ENCODE measurements at regions not wholly inside any gene's neighbourhood (a gene's known extent, or its start where the extent isn't known, plus 50 kb on each side); places are given as distances from the start of the nearest gene placed in this dataset.

DNA sequence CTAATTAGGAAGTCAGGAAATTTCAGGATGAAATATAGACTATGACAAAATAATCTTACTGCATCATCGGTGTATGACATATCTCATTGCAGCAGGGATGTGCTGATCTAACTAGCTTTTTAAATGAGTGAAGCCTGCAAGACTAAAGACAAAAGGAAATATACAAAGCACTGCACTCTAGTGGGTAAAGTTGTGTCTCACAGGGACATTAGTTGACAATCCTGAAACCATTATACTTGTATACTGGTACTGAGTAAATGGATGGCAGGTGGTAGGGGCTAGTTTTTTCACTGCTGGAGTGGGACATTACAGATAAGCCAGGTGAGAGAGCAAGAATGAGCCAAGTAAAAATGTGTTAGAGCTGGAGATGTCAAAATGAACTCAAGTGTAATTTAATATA, 317.5 kb upstream of the RAB6C start:
- peak; percentile 72 for TF ChIP-seq CTCF (conservative IDR thresholded peaks at IDR 0.05)
- H3K27ac ChIP-seq: no peak overlapping the region

GRCh38 chr2:129667577-129667976, 311.9 kb upstream of the RAB6C start:
- no peak overlapping the region for H3K27ac ChIP-seq
- TF ChIP-seq CTCF (conservative IDR thresholded peaks at IDR 0.05): no peak

GRCh38 chr2:129672521-129672920, 306.9 kb upstream of the RAB6C start:
- no peak overlapping the region for H3K27ac ChIP-seq
- TF ChIP-seq CTCF (conservative IDR thresholded peaks at IDR 0.05): no peak

DNA sequence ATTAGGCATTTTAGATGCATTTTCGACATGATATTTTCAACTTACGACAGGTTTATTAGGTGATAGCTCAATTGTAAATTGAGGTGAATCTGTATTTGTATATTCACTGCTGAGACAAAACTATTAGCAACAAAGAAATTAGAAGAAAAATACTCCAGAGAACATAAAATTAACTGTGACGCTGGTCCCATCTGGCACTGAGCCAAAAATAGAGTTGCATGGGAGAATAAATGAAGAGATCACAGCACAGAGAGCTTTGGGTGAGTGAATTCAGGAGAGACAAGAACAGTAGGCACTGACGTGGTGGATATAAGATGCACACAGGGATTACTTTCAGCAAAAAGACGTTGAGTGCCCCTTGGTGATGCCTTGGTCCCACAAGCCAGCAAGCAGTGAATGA, 306.2 kb upstream of the RAB6C start:
- H3K27ac ChIP-seq: no peak overlapping the region
- TF ChIP-seq CTCF (conservative IDR thresholded peaks at IDR 0.05): no peak

- no peak for TF ChIP-seq CTCF (conservative IDR thresholded peaks at IDR 0.05)
- no peak overlapping the region for H3K27ac ChIP-seq
These were observed 305.4 kb upstream of the RAB6C start for GRCh38 chr2:129673847-129674711.

DNA sequence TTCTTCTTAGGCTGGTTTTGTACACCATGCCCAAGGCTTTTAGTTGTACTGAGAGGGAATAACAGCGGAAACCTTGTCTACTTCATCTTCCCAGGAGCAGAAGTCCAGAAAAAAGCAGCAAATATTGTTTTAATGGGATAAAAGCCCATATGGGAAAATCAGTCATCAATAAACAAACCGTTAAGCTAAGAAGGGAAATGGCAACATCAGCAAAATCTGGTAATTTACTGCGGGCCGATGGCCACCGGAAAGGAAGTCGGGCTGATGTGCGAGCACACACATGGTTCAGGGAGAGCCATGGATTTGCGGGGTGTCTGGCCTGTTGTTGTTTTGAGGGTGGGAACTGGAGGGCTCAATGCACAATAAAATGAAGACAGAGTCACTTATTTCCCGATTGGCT, 300.7 kb upstream of the RAB6C start:
- TF ChIP-seq CTCF (conservative IDR thresholded peaks at IDR 0.05): no peak
- no peak overlapping the region for H3K27ac ChIP-seq

DNA sequence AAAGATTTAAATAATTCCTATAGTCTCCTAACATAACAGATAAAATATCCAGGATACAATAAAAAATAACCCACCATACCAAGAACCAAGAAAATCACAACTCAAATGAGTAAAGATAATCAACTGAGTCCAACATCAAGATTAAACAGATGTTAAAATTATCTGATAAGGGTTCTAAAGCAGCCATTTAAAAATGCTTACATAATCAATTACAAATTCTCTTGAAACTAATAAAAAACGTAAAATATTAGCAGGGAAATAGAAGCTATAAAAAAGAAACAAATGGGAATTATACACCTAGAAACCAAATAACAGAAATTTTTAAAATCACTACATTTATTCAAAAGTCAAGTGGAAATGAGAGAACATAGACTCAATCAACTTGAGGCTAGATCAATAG, 297.7 kb upstream of the RAB6C start:
- H3K27ac ChIP-seq: no peak overlapping the region
- TF ChIP-seq CTCF (conservative IDR thresholded peaks at IDR 0.05): no peak

Measured in VCaP (cell line).